ENCODE measurements at regions not wholly inside any gene's neighbourhood (a gene's known extent, or its start where the extent isn't known, plus 50 kb on each side); places are given as distances from the start of the nearest gene placed in this dataset.

- no peak overlapping the region for H2AFZ ChIP-seq
- no peak overlapping the region for H3K27ac ChIP-seq
- TF ChIP-seq CTCF (IDR thresholded peaks at IDR 0.05; ENCODE audit: poor library complexity), result no peak
- TF ChIP-seq EZH2phosphoT487 (IDR thresholded peaks at IDR 0.05; ENCODE audit: low read depth, severe bottlenecking, unreplicated experiment), result no peak
- TF ChIP-seq EZH2 (IDR thresholded peaks at IDR 0.05; ENCODE audit: borderline replicate concordance), result no peak
- no peaks in the 10 kb centered on the region for H4K20me1 ChIP-seq (ENCODE audit: insufficient read depth, poor library complexity, severe bottlenecking)
- no peaks in the 10 kb centered on the region for H3K79me2 ChIP-seq
- H3K4me2 ChIP-seq, result no peak overlapping the region
- H3K36me3 ChIP-seq (replicated peaks; ENCODE audit: insufficient read depth, low read depth), result no peaks in the 10 kb centered on the region
- WGBS (ENCODE audit: low lambda C conversion rate, missing lambda C conversion rate), result 100% methylated on average over 2 of the region's 2 CpGs
- peaks cover 25% of the 10 kb centered on the region for H3K4me1 ChIP-seq (ENCODE audit: insufficient read depth)
- no peaks in the 10 kb centered on the region for H3K9me2 ChIP-seq (replicated peaks; ENCODE audit: insufficient read depth)
- H3K4me3 ChIP-seq, result no peak overlapping the region
- H3K27me3 ChIP-seq, result no peaks in the 10 kb centered on the region
- H3K9me3 ChIP-seq (ENCODE audit: low read depth), result no peaks in the 10 kb centered on the region
- no peak for DNase-seq (ENCODE audit: low spot score)
These were observed 69.5 kb upstream of the GATA6 start for GRCh38 chr18:22099925-22100324.

DNA sequence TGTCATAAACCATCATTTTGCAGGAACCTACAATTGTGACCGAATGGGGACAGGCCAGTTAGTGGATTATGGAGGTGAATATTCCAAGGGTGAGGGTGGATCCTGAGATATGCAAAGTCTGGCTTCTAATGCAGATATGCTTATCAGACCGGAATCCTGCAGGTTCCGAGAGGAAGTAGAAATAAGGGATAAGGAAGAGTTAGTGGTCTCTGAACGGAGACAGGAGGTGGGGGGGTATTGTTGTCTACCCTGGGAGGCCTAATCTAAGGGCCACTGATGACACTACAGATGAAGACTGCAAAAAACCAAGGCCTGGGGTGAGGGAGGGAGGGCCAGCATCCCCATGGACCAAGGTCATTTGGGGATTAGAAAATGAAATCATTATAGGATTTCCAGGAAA lies 67.7 kb upstream of the GATA6 start:
- 87% methylated on average over 4 of the region's 4 CpGs for WGBS (ENCODE audit: low lambda C conversion rate, missing lambda C conversion rate)
- TF ChIP-seq CTCF (IDR thresholded peaks at IDR 0.05; ENCODE audit: poor library complexity) (no peak), EZH2phosphoT487 (IDR thresholded peaks at IDR 0.05; ENCODE audit: low read depth, severe bottlenecking, unreplicated experiment) (no peak), EZH2 (IDR thresholded peaks at IDR 0.05; ENCODE audit: borderline replicate concordance) (no peak)
- H3K4me2 ChIP-seq, result no peak overlapping the region

GRCh38 chr18:22102953-22103646 lies 66.3 kb upstream of the GATA6 start:
- Histone ChIP-seq H3K4me3 (no peak overlapping the region), H3K79me2 (no peaks in the 10 kb centered on the region), H3K9me2 (replicated peaks; ENCODE audit: insufficient read depth) (no peaks in the 10 kb centered on the region), H3K9me3 (ENCODE audit: low read depth) (no peaks in the 10 kb centered on the region), H2AFZ (no peak overlapping the region), H4K20me1 (ENCODE audit: insufficient read depth, poor library complexity, severe bottlenecking) (no peaks in the 10 kb centered on the region), H3K4me2 (peak overlapping the region; percentile 23), H3K27ac (peak overlapping the region; percentile 45), H3K4me1 (ENCODE audit: insufficient read depth) (peaks cover 25% of the 10 kb centered on the region), H3K36me3 (replicated peaks; ENCODE audit: insufficient read depth, low read depth) (no peaks in the 10 kb centered on the region), H3K27me3 (no peaks in the 10 kb centered on the region)
- TF ChIP-seq EZH2 (IDR thresholded peaks at IDR 0.05; ENCODE audit: borderline replicate concordance), result no peak
- TF ChIP-seq CTCF (IDR thresholded peaks at IDR 0.05; ENCODE audit: poor library complexity), result no peak
- TF ChIP-seq EZH2phosphoT487 (IDR thresholded peaks at IDR 0.05; ENCODE audit: low read depth, severe bottlenecking, unreplicated experiment), result no peak
- 34% methylated on average over 7 of the region's 7 CpGs for WGBS (ENCODE audit: low lambda C conversion rate, missing lambda C conversion rate)
- DNase-seq (ENCODE audit: low spot score), result no peak

More for the DNA sequence above, 67.7 kb upstream of the GATA6 start:
- Histone ChIP-seq H3K9me2 (replicated peaks; ENCODE audit: insufficient read depth) (no peaks in the 10 kb centered on the region), H2AFZ (no peak overlapping the region), H4K20me1 (ENCODE audit: insufficient read depth, poor library complexity, severe bottlenecking) (no peaks in the 10 kb centered on the region), H3K27ac (no peak overlapping the region), H3K4me1 (ENCODE audit: insufficient read depth) (peaks cover 25% of the 10 kb centered on the region), H3K27me3 (no peaks in the 10 kb centered on the region), H3K9me3 (ENCODE audit: low read depth) (no peaks in the 10 kb centered on the region), H3K36me3 (replicated peaks; ENCODE audit: insufficient read depth, low read depth) (no peaks in the 10 kb centered on the region), H3K79me2 (no peaks in the 10 kb centered on the region), H3K4me3 (no peak overlapping the region)
- no peak for DNase-seq (ENCODE audit: low spot score)

All from hepatocyte (in vitro differentiated cells).